HL-60 (cell line): ENCODE measurements at regions not wholly inside any gene's neighbourhood (a gene's known extent, or its start where the extent isn't known, plus 50 kb on each side); places are given as distances from the start of the nearest gene placed in this dataset.

Experiments used
- CTCF ChIP-seq: IDR thresholded peaks from one replicate; pipeline ENCODE4 v1.5.1; 2011; ENCODE audit warnings: low read length, control low read depth, inconsistent platforms; ENCODE audit not compliant: insufficient read depth
- SPI1 ChIP-seq: IDR thresholded peaks from 2 replicates; pipeline ENCODE4 v1.6.1; 2012; ENCODE audit warnings: low read depth, mild to moderate bottlenecking, borderline replicate concordance

- TF ChIP-seq CTCF (no peak), SPI1 (no peak)
Observed at GRCh38 chr7:42332605-42333222, 95.7 kb upstream of the GLI3 start.
